Parathyroid adenoma (tissue), 2 donors: ENCODE measurements at regions not wholly inside any gene's neighbourhood (a gene's known extent, or its start where the extent isn't known, plus 50 kb on each side); places are given as distances from the start of the nearest gene placed in this dataset.

ENCODE experiments used
- H2AFZ ChIP-seq: fragments of 300-600 bp; sonication (generic); one replicate; pipeline ENCODE4 v1.7.0; 2017; ENCODE audit warnings: antibody characterized with exemption, mild to moderate bottlenecking
- H3K27ac ChIP-seq: fragments of 300-600 bp; sonication (generic); one replicate; pipeline ENCODE4 v1.7.0; 2017
- H3K27me3 ChIP-seq: fragments of 300-600 bp; sonication (generic); one replicate; pipeline ENCODE4 v1.7.0; 2017; ENCODE audit warnings: low read length; ENCODE audit not compliant: control insufficient read depth, insufficient read depth
- H3K36me3 ChIP-seq: fragments of 300-600 bp; sonication (generic); one replicate; pipeline ENCODE4 v1.7.0; 2017; ENCODE audit warnings: low read length; ENCODE audit not compliant: control insufficient read depth, insufficient read depth
- H3K4me1 ChIP-seq: fragments of 300-600 bp; sonication (generic); one replicate; pipeline ENCODE4 v1.7.0; 2017; ENCODE audit warnings: control low read depth
- H3K4me2 ChIP-seq: fragments of 300-600 bp; sonication (generic); one replicate; pipeline ENCODE4 v1.7.0; 2017; ENCODE audit warnings: low read length
- H3K4me3 ChIP-seq: fragments of 300-600 bp; sonication (generic); one replicate; pipeline ENCODE4 v1.7.0; 2017; ENCODE audit warnings: low read depth, low read length
- H3K79me2 ChIP-seq: fragments of 300-600 bp; sonication (generic); one replicate; pipeline ENCODE4 v1.7.0; 2017; ENCODE audit warnings: control low read depth
- H3K9ac ChIP-seq: fragments of 300-600 bp; sonication (generic); one replicate; pipeline ENCODE4 v1.7.0; 2017; ENCODE audit warnings: mild to moderate bottlenecking
- H3K9me3 ChIP-seq: fragments of 300-600 bp; sonication (generic); one replicate; pipeline ENCODE4 v1.7.0; 2017; ENCODE audit warnings: low read length; ENCODE audit not compliant: control insufficient read depth
- TF ChIP-seq, protein P1 (sequence below): fragments of 300-600 bp; sonication (generic); IDR thresholded peaks from one replicate; pipeline ENCODE4 v1.7.0; 2017; ENCODE audit warnings: antibody characterized with exemption, mild to moderate bottlenecking
- donor health status: primary hyperparathyroidism.

DNA sequence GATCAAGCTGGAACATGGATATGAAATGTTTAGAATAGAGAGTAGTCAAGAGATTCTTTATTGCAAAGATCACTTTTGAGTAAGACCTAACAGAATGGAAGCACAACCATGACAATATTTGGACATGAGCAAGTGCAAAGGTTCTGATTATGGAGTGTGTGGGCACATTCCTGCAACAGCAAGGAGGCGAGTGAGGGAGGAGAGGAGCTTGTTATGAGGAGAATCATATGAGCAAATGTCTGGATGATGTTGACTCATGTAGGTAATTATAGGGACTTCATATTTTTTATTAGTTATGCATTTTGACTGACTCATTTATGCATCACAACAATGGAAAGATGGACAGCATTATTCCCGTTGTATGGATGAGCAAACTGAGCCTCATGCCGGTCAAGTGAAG, 100.8 kb upstream of the SLC35B3 start:
- Histone ChIP-seq H3K4me2 (no peak overlapping the region), H3K36me3 (no peaks in the 10 kb centered on the region), H3K27me3 (no peaks in the 10 kb centered on the region), H3K4me1 (no peaks in the 10 kb centered on the region), H2AFZ (no peak overlapping the region), H3K9me3 (no peaks in the 10 kb centered on the region), H3K79me2 (no peaks in the 10 kb centered on the region), H3K9ac (no peak overlapping the region), H3K4me3 (no peak overlapping the region), H3K27ac (no peak overlapping the region)
- TF ChIP-seq, protein P1, sequence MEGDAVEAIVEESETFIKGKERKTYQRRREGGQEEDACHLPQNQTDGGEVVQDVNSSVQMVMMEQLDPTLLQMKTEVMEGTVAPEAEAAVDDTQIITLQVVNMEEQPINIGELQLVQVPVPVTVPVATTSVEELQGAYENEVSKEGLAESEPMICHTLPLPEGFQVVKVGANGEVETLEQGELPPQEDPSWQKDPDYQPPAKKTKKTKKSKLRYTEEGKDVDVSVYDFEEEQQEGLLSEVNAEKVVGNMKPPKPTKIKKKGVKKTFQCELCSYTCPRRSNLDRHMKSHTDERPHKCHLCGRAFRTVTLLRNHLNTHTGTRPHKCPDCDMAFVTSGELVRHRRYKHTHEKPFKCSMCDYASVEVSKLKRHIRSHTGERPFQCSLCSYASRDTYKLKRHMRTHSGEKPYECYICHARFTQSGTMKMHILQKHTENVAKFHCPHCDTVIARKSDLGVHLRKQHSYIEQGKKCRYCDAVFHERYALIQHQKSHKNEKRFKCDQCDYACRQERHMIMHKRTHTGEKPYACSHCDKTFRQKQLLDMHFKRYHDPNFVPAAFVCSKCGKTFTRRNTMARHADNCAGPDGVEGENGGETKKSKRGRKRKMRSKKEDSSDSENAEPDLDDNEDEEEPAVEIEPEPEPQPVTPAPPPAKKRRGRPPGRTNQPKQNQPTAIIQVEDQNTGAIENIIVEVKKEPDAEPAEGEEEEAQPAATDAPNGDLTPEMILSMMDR, result no peak

DNA sequence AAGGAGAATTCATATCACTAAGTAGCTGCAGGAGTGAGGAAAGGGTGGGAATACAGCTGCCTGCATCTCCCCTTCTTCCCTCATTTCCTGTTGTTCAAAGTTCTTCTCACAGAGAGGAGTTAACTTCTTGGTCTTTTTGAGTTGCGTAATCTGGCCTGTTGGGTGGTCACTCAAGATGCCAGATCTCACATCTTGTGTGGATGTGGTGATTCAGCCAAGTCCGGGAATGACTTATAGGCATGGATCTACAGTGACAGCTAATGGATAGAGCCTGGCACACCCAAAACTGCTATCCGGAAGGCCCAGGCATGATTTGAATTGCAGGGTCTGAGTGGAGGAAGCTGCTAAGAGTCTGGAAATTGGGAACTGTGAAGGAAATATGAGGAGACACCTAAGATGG, 100.2 kb upstream of the SLC35B3 start:
- H3K36me3 ChIP-seq, result no peaks in the 10 kb centered on the region
- no peak overlapping the region for H3K27ac ChIP-seq
- no peaks in the 10 kb centered on the region for H3K27me3 ChIP-seq
- H3K4me1 ChIP-seq, result no peaks in the 10 kb centered on the region
- no peak overlapping the region for H3K4me3 ChIP-seq
- no peak overlapping the region for H3K4me2 ChIP-seq
- no peaks in the 10 kb centered on the region for H3K9me3 ChIP-seq
- no peak overlapping the region for H3K9ac ChIP-seq
- no peak overlapping the region for H2AFZ ChIP-seq
- H3K79me2 ChIP-seq, result no peaks in the 10 kb centered on the region
- TF ChIP-seq, protein P1, result no peak

DNA sequence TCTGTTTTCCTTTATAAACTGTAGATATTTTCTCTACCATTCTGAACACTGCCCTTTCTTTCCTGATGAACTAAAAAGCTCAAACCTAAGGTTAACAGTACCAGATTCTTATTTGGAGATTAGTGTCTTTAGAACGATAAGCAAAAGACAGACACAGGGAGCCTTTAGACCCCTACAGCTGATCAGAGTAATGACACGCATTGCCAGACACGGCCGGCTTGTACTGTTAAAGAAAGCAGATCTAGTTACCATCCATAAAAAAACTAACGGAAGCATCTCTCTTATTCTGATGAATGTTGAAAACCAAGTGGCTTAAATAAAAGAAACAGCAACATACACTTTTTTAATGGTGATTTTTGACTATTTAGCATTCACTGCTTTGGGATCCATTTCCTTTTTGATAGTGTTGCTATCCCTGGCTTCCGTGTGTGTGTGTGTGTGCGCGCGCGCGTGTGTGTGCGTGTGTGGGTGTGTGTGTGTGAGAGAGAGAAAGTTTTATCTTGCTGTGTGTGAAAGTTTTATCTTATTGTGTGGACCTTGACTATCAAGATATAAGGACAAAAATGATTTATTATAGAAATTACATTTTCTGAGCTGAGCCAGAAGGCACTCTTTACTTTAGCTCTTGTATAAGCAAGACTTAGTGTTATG, 95.6 kb upstream of the SLC35B3 start:
- H3K9me3 ChIP-seq, result no peaks in the 10 kb centered on the region
- no peak overlapping the region for H3K9ac ChIP-seq
- H3K36me3 ChIP-seq, result no peaks in the 10 kb centered on the region
- H3K4me1 ChIP-seq, result no peaks in the 10 kb centered on the region
- no peak overlapping the region for H2AFZ ChIP-seq
- no peaks in the 10 kb centered on the region for H3K79me2 ChIP-seq
- H3K27me3 ChIP-seq, result no peaks in the 10 kb centered on the region
- no peak overlapping the region for H3K4me3 ChIP-seq
- TF ChIP-seq, protein P1, result no peak
- H3K27ac ChIP-seq, result no peak overlapping the region
- no peak overlapping the region for H3K4me2 ChIP-seq

DNA sequence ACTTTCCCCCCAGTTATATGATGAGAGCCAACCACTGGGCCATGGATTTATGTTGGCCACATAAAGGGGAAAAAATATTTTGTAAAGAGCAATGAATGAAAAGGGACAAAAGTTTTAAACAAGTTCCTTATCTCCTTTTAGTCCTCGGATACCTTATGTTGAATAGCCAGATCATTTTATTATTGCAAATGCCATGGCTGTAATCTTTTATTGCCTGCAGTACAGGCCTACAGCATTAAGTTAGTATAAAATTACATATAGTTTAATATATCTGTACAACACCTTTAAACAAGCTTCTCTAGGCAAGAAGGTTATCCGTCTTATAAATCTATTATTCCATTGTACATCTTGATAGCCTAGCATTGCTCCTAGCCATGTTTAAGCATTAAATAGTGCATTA, 93.9 kb upstream of the SLC35B3 start:
- H3K27ac ChIP-seq, result no peak overlapping the region
- no peaks in the 10 kb centered on the region for H3K79me2 ChIP-seq
- H3K4me2 ChIP-seq, result no peak overlapping the region
- no peak overlapping the region for H3K4me3 ChIP-seq
- no peaks in the 10 kb centered on the region for H3K36me3 ChIP-seq
- no peak overlapping the region for H2AFZ ChIP-seq
- TF ChIP-seq, protein P1, result no peak
- H3K27me3 ChIP-seq, result no peaks in the 10 kb centered on the region
- H3K4me1 ChIP-seq, result no peaks in the 10 kb centered on the region
- H3K9ac ChIP-seq, result no peak overlapping the region
- no peaks in the 10 kb centered on the region for H3K9me3 ChIP-seq

DNA sequence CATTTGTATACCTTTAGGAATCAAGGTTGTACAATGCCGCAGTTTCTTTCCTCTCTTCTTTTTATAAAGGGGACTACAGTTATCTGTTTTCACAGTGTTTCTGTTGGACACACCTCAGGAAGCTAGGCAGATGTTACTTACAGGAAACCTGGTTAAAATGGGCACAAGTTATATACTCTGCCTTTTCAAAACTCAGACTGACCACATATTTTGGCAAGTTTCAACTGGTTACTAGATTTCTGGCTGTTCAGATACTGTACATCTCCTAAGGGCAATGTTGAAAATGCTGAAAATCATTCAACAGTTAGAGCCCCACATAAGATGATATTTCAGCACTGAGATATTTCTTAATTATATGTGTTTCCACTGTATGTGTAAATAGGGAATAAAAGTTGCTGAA, 92.5 kb upstream of the SLC35B3 start:
- H3K4me3 ChIP-seq, result no peak overlapping the region
- H3K4me2 ChIP-seq, result no peak overlapping the region
- no peaks in the 10 kb centered on the region for H3K36me3 ChIP-seq
- no peaks in the 10 kb centered on the region for H3K27me3 ChIP-seq
- H3K79me2 ChIP-seq, result no peaks in the 10 kb centered on the region
- no peak overlapping the region for H2AFZ ChIP-seq
- no peak overlapping the region for H3K9ac ChIP-seq
- H3K4me1 ChIP-seq, result no peaks in the 10 kb centered on the region
- TF ChIP-seq, protein P1, result no peak
- no peaks in the 10 kb centered on the region for H3K9me3 ChIP-seq
- H3K27ac ChIP-seq, result no peak overlapping the region
